Stomach smooth muscle (tissue), 2 donors: ENCODE measurements at regions not wholly inside any gene's neighbourhood (a gene's known extent, or its start where the extent isn't known, plus 50 kb on each side); places are given as distances from the start of the nearest gene placed in this dataset.

Source experiments
- H3K27ac ChIP-seq: one replicate; pipeline ENCODE4 v1.7.0; 2013; ENCODE audit warnings: mild to moderate bottlenecking, low read length, inconsistent platforms
- H3K27me3 ChIP-seq, 2 donors: one replicate each; pipeline ENCODE4 v1.7.0; 2013; ENCODE audit warnings: low read length in 2 of 2; ENCODE audit not compliant: insufficient read depth in 2 of 2, control insufficient read depth in 1 of 2
- H3K36me3 ChIP-seq, 2 donors: one replicate each; pipeline ENCODE4 v1.7.0; 2013; ENCODE audit warnings: low read length in 2 of 2; ENCODE audit not compliant: control insufficient read depth in 2 of 2, insufficient read depth in 2 of 2
- H3K4me1 ChIP-seq: one replicate; pipeline ENCODE4 v1.7.0; 2013; ENCODE audit warnings: low read length; ENCODE audit not compliant: control insufficient read depth, insufficient read depth
- H3K4me3 ChIP-seq, 2 donors: one replicate each; pipeline ENCODE4 v1.7.0; 2013; ENCODE audit warnings: low read length in 2 of 2
- H3K9ac ChIP-seq, 2 donors: one replicate each; pipeline ENCODE4 v1.7.0; 2013; ENCODE audit warnings: low read length in 2 of 2, mild to moderate bottlenecking in 1 of 2
- H3K9me3 ChIP-seq, 2 donors: one replicate each; pipeline ENCODE4 v1.7.0; 2013; ENCODE audit warnings: low read length in 2 of 2; ENCODE audit not compliant: control insufficient read depth in 2 of 2
- donor health status: healthy.
- donor health status: Pancreatic carcinoma.

GRCh38 chr1:232096751-232097150 is 470.2 kb downstream of the DISC1 start:
- no peaks in the 10 kb centered on the region for H3K9me3 ChIP-seq
- H3K4me1 ChIP-seq = no peaks in the 10 kb centered on the region
- no peak overlapping the region for H3K9ac ChIP-seq
- H3K4me3 ChIP-seq = no peak overlapping the region
- no peaks in the 10 kb centered on the region for H3K27me3 ChIP-seq
- H3K36me3 ChIP-seq = no peaks in the 10 kb centered on the region
- H3K27ac ChIP-seq = no peak overlapping the region
